22Rv1 (cell line): ENCODE measurements at regions not wholly inside any gene's neighbourhood (a gene's known extent, or its start where the extent isn't known, plus 50 kb on each side); places are given as distances from the start of the nearest gene placed in this dataset.

Source experiments
- H3K27ac ChIP-seq: fragments of 450-650 bp; 2 replicates; pipeline ENCODE4 v1.5.1; 2017
- CTCF ChIP-seq: fragments of 450-650 bp; IDR thresholded peaks from 2 replicates; pipeline ENCODE4 v1.5.1; 2017; ENCODE audit warnings: mild to moderate bottlenecking
- ZFX ChIP-seq: fragments of 450-650 bp; IDR thresholded peaks from 2 replicates; pipeline ENCODE4 v1.6.1; 2017; ENCODE audit warnings: antibody characterized with exemption, borderline replicate concordance

DNA sequence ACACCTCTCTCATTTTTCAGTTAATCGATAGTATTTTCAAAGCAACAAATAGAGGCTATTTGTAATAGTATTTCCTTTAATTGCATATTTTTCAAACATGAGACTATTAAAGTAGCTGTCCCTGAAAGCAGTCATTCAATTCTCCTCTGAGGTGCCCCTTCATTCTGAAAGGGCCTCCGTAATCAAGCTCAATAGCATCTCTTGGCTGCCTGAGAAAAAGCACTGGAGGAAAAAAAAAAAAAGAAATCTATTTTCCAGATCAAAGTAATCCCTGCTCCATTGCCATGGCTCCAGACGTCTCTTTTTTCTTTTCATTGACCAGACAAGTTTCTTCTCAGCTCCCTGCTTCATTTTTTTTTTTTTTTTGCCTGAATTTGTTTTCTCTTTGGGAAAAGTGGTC is 154.5 kb upstream of the BLID start:
- no peak overlapping the region for H3K27ac ChIP-seq
- TF ChIP-seq ZFX: no peak

GRCh38 chr11:122269824-122270223 is 153.8 kb upstream of the BLID start:
- TF ChIP-seq ZFX (no peak), CTCF (no peak)
- no peak overlapping the region for H3K27ac ChIP-seq

DNA sequence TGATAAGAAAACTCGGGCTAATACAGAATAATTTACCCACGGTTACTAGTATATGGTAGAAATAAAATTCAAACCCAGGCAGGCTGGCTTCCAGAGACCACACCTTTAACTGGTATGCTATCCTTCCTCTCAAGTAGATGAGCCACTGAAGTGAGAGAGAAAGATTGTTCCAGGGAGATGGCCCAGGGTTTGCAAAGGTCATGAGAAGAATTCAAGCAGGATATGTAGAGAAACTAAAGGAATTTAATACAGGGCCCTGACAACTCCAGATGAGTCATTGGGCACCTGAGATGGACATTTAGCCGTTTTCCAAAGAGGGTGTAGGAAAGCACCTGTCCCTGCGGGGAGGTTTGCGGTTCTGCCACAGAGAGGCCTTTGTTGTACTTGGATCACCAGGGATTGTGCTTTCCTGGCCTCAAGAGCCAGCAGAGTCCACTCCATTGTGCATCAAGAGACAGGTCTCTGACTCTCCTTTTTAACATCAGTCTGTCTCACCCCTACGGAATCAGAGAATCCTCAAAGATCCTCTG is 152.7 kb upstream of the BLID start:
- TF ChIP-seq CTCF: no peak
- no peak for TF ChIP-seq ZFX
- H3K27ac ChIP-seq: no peak overlapping the region

DNA sequence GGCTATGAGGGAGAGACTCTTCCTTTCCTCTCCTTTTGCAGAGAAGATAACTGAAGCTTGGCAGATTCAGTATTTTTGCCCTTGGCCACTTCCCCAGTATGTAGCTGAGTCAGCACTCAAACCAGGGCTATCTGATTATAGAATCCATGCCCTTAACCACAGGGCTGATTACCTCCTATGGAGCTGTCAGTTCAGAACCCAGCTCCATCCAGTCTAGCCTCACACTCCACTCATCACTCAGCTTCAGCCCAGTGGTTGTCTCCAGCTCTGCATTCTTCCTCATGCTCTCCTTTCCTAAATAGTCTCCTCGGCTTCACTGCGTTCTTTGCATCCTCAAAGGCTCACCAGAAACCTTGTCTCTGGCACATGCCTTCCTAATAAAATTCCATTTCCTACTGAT is 151.6 kb upstream of the BLID start:
- no peak for TF ChIP-seq CTCF
- no peak for TF ChIP-seq ZFX
- no peak overlapping the region for H3K27ac ChIP-seq

- TF ChIP-seq ZFX (no peak), CTCF (no peak)
- no peak overlapping the region for H3K27ac ChIP-seq
Measured at GRCh38 chr11:122265981-122266380, 150.0 kb upstream of the BLID start.

GRCh38 chr11:122264121-122264520 is 148.1 kb upstream of the BLID start:
- TF ChIP-seq CTCF (no peak), ZFX (no peak)
- H3K27ac ChIP-seq: no peak overlapping the region

DNA sequence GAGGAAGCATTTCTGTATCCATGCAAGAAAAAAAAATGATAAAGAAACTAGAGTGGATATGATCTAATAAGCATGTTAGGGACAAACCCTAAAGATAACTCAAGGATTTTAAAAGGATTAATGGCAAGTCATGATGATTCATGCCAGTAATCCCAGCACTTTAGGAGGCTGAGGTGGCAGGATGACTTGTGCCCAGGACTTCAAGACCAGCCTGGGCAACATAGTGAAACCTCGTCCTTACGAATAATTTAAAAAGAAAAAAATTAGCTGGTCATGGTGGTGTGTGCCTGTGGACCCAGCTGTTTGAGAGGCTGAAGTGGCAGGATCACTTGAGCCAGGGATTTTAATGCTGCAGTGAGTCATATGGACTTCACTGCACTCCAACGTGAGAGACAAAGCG is 145.5 kb upstream of the BLID start:
- H3K27ac ChIP-seq: no peak overlapping the region
- TF ChIP-seq ZFX (no peak), CTCF (no peak)

DNA sequence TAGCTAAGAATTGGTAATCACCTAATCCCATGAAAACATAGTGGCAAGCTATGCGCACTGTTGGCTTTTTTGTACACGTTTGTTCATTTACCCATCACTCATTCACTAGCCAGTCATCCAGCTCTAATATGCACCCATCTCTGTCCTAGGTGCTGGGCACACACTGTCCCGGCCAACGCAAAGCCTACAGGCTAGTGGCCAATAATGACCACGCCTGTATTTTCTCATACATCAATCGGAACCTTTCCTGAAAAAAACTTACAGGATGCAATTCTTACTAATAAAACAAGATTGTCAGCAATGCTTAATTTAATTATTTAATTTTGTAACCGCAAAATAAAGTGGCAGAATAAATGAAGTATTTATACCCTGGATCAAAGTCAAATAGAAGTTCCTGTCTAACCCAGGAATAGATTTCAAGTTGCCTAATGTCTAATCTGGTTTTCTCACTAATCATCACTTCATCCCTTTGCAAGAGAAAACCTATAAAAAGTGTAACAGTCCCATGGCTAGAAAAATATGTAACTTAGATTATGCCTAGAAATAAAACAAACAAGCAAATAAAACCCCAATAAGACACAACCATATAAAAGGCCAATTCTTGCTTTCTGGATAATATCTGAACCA is 143.3 kb upstream of the BLID start:
- no peak for TF ChIP-seq ZFX
- no peak for TF ChIP-seq CTCF
- no peak overlapping the region for H3K27ac ChIP-seq
